ENCODE measurements at regions not wholly inside any gene's neighbourhood (a gene's known extent, or its start where the extent isn't known, plus 50 kb on each side); places are given as distances from the start of the nearest gene placed in this dataset.

DNA sequence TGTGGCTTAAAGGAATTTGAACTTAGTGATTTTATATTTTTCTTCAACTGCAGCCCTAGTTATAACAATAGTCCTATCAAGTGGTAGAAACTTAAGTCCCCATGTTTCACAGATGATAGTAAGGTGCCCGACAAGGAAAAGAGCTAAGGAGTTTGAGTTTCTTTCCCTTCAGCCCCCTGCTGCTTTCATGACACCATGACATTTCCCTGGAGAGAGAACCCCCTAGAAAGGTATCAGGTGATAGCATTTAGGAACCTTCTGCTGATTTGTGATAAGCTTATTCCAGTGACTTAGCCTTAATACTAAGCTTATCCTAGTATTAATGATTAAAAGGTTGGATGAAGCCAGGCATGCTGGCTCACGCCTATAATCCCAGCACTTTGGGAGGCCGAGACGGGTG lies 623.8 kb upstream of the TYRP1 start:
- TF ChIP-seq, protein P1, sequence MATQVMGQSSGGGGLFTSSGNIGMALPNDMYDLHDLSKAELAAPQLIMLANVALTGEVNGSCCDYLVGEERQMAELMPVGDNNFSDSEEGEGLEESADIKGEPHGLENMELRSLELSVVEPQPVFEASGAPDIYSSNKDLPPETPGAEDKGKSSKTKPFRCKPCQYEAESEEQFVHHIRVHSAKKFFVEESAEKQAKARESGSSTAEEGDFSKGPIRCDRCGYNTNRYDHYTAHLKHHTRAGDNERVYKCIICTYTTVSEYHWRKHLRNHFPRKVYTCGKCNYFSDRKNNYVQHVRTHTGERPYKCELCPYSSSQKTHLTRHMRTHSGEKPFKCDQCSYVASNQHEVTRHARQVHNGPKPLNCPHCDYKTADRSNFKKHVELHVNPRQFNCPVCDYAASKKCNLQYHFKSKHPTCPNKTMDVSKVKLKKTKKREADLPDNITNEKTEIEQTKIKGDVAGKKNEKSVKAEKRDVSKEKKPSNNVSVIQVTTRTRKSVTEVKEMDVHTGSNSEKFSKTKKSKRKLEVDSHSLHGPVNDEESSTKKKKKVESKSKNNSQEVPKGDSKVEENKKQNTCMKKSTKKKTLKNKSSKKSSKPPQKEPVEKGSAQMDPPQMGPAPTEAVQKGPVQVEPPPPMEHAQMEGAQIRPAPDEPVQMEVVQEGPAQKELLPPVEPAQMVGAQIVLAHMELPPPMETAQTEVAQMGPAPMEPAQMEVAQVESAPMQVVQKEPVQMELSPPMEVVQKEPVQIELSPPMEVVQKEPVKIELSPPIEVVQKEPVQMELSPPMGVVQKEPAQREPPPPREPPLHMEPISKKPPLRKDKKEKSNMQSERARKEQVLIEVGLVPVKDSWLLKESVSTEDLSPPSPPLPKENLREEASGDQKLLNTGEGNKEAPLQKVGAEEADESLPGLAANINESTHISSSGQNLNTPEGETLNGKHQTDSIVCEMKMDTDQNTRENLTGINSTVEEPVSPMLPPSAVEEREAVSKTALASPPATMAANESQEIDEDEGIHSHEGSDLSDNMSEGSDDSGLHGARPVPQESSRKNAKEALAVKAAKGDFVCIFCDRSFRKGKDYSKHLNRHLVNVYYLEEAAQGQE (IDR thresholded peaks at IDR 0.05; ENCODE audit: insufficient read depth in 1 of 2, low read depth in 2 of 2, low read length in 2 of 2): no peak
- no peak for TF ChIP-seq SIN3A (IDR thresholded peaks at IDR 0.05; ENCODE audit: borderline replicate concordance, insufficient read depth, low read length)
- TF ChIP-seq POLR2AphosphoS5 (IDR thresholded peaks at IDR 0.05; ENCODE audit: low read depth, low read length): no peak
- TF ChIP-seq TAF1 (IDR thresholded peaks at IDR 0.05; ENCODE audit: borderline replicate concordance, insufficient read depth, low read length): no peak
- no peak for TF ChIP-seq FOXP2 (optimal IDR thresholded peaks at IDR 0.05; ENCODE audit: borderline replicate concordance, extremely low read depth, extremely low read length, insufficient read depth)

Data from PFSK-1 (cell line).